RWPE2 (cell line): ENCODE measurements at regions not wholly inside any gene's neighbourhood (a gene's known extent, or its start where the extent isn't known, plus 50 kb on each side); places are given as distances from the start of the nearest gene placed in this dataset.
A peak's percentile ranks its signal among the peaks of the same experiment; 100 is the strongest.

ENCODE experiments used
- ATAC-seq: fragments of 200-7000 bp; cut with Tn5 transposase; 3 replicates; pipeline ENCODE4 v1.9.1; 2021; ENCODE audit warnings: low read depth
- DNase-seq: peaks from one replicate; pipeline ENCODE4 v3.0.0-alpha.2; 2020; ENCODE audit warnings: low spot score
- H3K27ac ChIP-seq: fragments of 450-650 bp; 2 replicates; pipeline ENCODE4 v1.5.1; 2017; ENCODE audit warnings: mild to moderate bottlenecking; ENCODE audit not compliant: poor library complexity, severe bottlenecking
- H3K27me3 ChIP-seq: fragments of 250-450 bp; sonication (Bioruptor Pico); 2 replicates; pipeline ENCODE4 v1.5.1; 2021; ENCODE audit warnings: mild to moderate bottlenecking, moderate library complexity; ENCODE audit not compliant: insufficient read depth, poor library complexity, severe bottlenecking
- H3K36me3 ChIP-seq: fragments of 250-450 bp; sonication (Bioruptor Pico); 2 replicates; pipeline ENCODE4 v1.5.1; 2020; ENCODE audit warnings: low read depth, mild to moderate bottlenecking, moderate library complexity
- H3K4me1 ChIP-seq: fragments of 250-450 bp; sonication (Bioruptor Pico); 2 replicates; pipeline ENCODE4 v1.5.1; 2021; ENCODE audit warnings: mild to moderate bottlenecking, moderate library complexity; ENCODE audit not compliant: insufficient read depth, poor library complexity, severe bottlenecking
- H3K4me3 ChIP-seq: fragments of 250-450 bp; sonication (Bioruptor Pico); 2 replicates; pipeline ENCODE4 v1.5.1; 2021; ENCODE audit warnings: mild to moderate bottlenecking, moderate library complexity; ENCODE audit not compliant: severe bottlenecking
- H3K9me3 ChIP-seq: fragments of 250-450 bp; sonication (Bioruptor Pico); 2 replicates; pipeline ENCODE4 v1.5.1; 2021; ENCODE audit warnings: mild to moderate bottlenecking, moderate library complexity; ENCODE audit not compliant: severe bottlenecking
- TF ChIP-seq, protein P1 (sequence below): fragments of 450-650 bp; IDR thresholded peaks from one replicate; pipeline ENCODE4 v1.5.1; 2017; ENCODE audit warnings: mild to moderate bottlenecking, moderate library complexity; ENCODE audit not compliant: poor library complexity, severe bottlenecking

DNA sequence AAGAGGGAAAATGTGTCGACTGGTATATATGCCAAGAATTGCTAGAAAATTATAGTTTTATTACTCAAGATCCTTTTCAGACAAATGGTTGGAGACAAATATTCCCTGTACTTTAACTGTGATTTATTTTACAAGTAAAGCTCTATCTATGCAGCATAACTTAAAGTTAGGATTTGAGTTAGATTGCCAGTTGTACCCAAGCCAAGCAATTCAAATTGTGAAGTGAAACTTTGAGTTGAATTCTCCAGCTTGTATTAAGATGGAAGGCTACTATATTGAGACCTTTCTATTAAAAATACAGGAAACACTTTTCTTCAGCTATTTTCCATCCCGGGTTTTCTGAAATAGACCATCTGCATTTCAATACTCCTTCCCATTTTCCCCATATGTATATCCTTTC lies 333.1 kb upstream of the RBMS3 start:
- no peaks in the 10 kb centered on the region for H3K36me3 ChIP-seq
- ATAC-seq = no peak
- TF ChIP-seq, protein P1, sequence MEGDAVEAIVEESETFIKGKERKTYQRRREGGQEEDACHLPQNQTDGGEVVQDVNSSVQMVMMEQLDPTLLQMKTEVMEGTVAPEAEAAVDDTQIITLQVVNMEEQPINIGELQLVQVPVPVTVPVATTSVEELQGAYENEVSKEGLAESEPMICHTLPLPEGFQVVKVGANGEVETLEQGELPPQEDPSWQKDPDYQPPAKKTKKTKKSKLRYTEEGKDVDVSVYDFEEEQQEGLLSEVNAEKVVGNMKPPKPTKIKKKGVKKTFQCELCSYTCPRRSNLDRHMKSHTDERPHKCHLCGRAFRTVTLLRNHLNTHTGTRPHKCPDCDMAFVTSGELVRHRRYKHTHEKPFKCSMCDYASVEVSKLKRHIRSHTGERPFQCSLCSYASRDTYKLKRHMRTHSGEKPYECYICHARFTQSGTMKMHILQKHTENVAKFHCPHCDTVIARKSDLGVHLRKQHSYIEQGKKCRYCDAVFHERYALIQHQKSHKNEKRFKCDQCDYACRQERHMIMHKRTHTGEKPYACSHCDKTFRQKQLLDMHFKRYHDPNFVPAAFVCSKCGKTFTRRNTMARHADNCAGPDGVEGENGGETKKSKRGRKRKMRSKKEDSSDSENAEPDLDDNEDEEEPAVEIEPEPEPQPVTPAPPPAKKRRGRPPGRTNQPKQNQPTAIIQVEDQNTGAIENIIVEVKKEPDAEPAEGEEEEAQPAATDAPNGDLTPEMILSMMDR = no peak

DNA sequence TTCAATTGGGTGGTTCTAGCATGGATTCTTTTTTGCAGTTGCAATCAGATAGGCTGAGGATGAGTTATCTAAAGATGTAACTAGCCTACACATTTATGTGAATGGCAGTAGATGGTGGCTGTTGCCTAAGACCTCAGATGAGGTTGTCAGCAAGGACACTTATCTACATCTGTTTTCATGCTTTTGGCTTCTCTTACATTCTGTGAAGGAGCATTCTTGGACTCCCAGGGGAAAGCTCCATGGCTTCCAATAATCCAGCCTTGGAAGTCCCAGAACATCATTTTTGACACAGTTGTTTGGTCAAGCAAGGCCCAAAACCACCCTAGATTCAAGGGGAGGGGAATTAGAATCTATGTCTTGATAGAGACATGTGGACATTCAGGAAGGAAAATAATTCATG lies 332.2 kb upstream of the RBMS3 start:
- DNase-seq (no peak), ATAC-seq (no peak)
- Histone ChIP-seq H3K4me3 (no peak overlapping the region), H3K27ac (no peak overlapping the region), H3K9me3 (no peaks in the 10 kb centered on the region), H3K36me3 (no peaks in the 10 kb centered on the region), H3K27me3 (no peaks in the 10 kb centered on the region), H3K4me1 (no peaks in the 10 kb centered on the region)
- TF ChIP-seq, protein P1 = no peak

More for the DNA sequence above, 333.1 kb upstream of the RBMS3 start:
- H3K4me3 ChIP-seq = no peak overlapping the region
- no peaks in the 10 kb centered on the region for H3K9me3 ChIP-seq
- no peaks in the 10 kb centered on the region for H3K4me1 ChIP-seq
- no peaks in the 10 kb centered on the region for H3K27me3 ChIP-seq
- no peak for DNase-seq
- no peak overlapping the region for H3K27ac ChIP-seq

DNA sequence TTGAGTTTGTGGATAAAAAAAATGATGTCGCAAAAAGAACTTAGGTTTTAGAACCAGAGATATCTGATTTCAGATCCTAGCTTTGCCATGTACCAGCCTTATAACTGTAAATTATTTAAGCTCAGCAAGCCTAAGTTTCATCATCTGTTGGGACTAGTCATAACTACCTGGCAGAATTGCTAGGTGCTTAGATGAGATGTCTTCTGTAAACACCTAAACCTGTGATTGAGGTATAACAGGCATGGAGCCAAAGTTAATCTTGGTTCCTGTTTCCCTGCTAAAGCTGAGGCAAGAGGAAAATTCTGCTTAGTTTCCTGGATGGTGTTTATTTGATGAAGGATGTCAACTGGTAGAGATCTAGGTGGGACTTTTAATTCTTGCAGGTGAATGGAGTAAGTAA lies 331.3 kb upstream of the RBMS3 start:
- H3K4me3 ChIP-seq = no peak overlapping the region
- no peaks in the 10 kb centered on the region for H3K36me3 ChIP-seq
- ATAC-seq (peak; percentile 59; the same call in 2 of the 3 replicates), DNase-seq (no peak)
- H3K27ac ChIP-seq = no peak overlapping the region
- TF ChIP-seq, protein P1 = no peak
- no peaks in the 10 kb centered on the region for H3K4me1 ChIP-seq
- no peaks in the 10 kb centered on the region for H3K27me3 ChIP-seq
- H3K9me3 ChIP-seq = no peaks in the 10 kb centered on the region

DNA sequence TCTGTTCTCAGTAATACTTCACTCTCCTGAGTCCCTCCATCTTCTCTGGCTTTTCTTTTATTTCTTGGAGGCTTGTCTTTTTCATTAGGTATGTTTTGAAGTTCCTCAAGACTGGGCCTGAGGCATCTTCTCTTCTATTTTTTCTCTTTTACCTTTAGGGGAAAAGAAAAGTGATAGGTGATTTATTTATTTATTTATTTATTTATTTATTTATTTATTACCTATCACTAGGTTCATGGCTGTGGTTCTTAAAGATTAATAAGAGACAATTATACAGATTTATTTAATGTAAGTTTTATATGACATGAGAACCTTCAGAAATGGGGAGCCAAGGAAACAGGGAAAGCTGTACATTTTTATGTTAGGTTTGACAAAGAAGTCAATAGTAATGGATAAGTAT lies 330.3 kb upstream of the RBMS3 start:
- Histone ChIP-seq H3K4me1 (no peaks in the 10 kb centered on the region), H3K4me3 (no peak overlapping the region), H3K36me3 (no peaks in the 10 kb centered on the region), H3K9me3 (no peaks in the 10 kb centered on the region), H3K27me3 (no peaks in the 10 kb centered on the region), H3K27ac (no peak overlapping the region)
- ATAC-seq (no peak), DNase-seq (no peak)
- TF ChIP-seq, protein P1 = no peak

DNA sequence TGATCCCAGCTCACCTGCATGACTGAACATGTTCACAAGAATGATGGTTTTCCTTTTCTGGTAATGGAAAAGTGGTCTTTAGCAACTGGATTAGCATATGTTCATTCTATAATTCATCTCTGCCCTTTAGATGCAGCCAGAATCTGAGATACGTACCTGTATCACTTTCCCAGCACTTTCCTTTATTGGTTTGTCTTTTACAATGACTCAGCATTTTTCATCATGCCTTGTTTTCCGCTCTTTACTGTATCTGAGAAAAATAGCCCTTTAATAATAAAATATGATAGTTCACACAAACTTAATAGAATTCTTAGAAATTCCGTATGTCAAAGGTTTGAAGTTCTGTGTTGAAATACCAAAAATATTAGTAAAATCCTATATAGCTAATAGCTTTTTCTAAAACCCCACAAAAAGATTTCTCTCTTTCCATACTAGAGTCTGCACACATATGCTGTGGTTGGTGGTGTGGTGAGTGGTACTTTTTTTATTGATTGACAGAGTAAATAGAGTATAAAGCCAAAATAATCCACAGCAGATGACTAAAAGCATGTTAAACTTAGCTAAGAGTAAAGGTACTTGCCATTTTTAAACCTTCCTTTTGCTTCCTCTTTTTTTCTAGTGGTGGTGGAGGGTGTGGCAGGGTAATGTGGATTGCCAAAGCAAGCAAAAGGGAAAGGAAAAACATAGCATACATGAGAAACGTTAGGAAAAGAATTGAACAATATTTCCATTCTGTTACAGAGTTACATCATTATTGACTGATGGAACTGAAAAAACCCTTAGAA lies 328.9 kb upstream of the RBMS3 start:
- Histone ChIP-seq H3K4me1 (no peaks in the 10 kb centered on the region), H3K9me3 (no peaks in the 10 kb centered on the region), H3K27me3 (no peaks in the 10 kb centered on the region), H3K36me3 (no peaks in the 10 kb centered on the region), H3K4me3 (no peak overlapping the region), H3K27ac (no peak overlapping the region)
- TF ChIP-seq, protein P1 = no peak
- ATAC-seq (no peak), DNase-seq (no peak)
